ENCODE measurements at regions not wholly inside any gene's neighbourhood (a gene's known extent, or its start where the extent isn't known, plus 50 kb on each side); places are given as distances from the start of the nearest gene placed in this dataset.
"Not testable (repeated sequence)": the region's sequence is repeated elsewhere in the genome, so short reads cannot be mapped to it uniquely, and the experiment has no call there.

DNA sequence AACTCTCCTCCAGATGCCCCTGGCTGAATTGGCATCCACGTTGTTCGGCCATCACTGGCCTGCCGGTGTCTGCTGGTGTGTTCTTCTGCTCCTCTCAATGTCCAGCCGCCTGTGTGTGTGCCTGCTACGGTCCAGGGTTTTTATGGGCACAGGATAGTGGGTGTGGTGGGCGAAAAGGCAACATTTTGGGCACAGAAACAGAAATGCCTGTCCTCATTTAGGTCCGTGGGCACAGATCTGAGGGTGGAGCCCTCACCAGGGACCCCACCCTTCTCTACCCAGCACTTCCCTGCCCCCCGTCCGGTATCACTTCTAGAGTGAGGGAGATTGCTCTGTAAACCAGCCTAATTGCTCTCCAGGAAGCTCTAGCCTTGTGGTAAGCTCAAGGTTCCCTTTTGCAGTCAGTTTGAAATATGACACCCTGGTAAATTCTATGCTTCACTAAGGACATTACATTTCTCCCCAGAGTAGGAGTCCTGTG is 410.1 kb downstream of the MAT2B start:
- Histone ChIP-seq H3K27ac (ENCODE audit: low read depth in 1 of 2, low read length in 2 of 2) (no peak overlapping the region), H3K9me3 (ENCODE audit: control insufficient read depth, low read length) (peaks cover 1% of the 10 kb centered on the region), H3K4me1 (ENCODE audit: control insufficient read depth in 1 of 2, insufficient read depth in 2 of 2, low read length in 2 of 2) (no peaks in the 10 kb centered on the region), H3K4me3 (ENCODE audit: low read length in 2 of 2) (no peak overlapping the region), H3K27me3 (ENCODE audit: control insufficient read depth in 1 of 2, insufficient read depth in 2 of 2, low read length in 1 of 2) (no peaks in the 10 kb centered on the region), H3K36me3 (ENCODE audit: control insufficient read depth in 1 of 2, insufficient read depth in 2 of 2, low read length in 1 of 2) (no peaks in the 10 kb centered on the region)
- intact Hi-C loops (cut with DNase I): no loop called here
- DNase-seq (no peak), ATAC-seq (ENCODE audit: low FRiP score) (peak; percentile 62)
- WGBS, 2 donors: 63 to 68% methylated on average over 9 of the region's 9 CpGs

DNA sequence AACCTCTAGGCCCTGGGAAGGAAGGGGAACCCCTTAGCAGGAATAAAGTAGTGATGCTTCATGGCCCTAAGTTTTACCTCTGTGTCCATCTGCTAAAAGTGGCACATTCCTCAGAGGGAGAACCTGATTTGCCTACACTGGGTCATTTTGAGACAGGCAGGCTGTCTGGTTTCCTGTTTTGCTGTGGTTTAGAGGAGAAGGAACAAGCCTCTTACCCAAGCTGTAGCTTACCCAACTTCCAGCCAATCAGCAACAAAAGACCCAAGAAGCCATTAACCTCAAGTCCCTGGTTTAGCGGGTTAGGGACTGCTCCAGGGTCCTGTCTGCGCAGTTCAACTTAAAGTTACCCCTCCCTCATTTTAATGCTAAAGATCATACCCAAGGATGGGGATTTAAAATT is 411.0 kb downstream of the MAT2B start:
- 91 to 92% methylated on average over 2 of the region's 2 CpGs for WGBS, 2 donors
- intact Hi-C loops (cut with DNase I): no loop called here
- Histone ChIP-seq H3K27me3 (ENCODE audit: control insufficient read depth in 1 of 2, insufficient read depth in 2 of 2, low read length in 1 of 2) (no peaks in the 10 kb centered on the region), H3K9me3 (ENCODE audit: control insufficient read depth, low read length) (peaks cover 2% of the 10 kb centered on the region), H3K4me1 (ENCODE audit: control insufficient read depth in 1 of 2, insufficient read depth in 2 of 2, low read length in 2 of 2) (no peaks in the 10 kb centered on the region), H3K4me3 (ENCODE audit: low read length in 2 of 2) (no peak overlapping the region), H3K36me3 (ENCODE audit: control insufficient read depth in 1 of 2, insufficient read depth in 2 of 2, low read length in 1 of 2) (no peaks in the 10 kb centered on the region), H3K27ac (ENCODE audit: low read depth in 1 of 2, low read length in 2 of 2) (no peak overlapping the region)
- ATAC-seq (ENCODE audit: low FRiP score) (no peak), DNase-seq (no peak)

DNA sequence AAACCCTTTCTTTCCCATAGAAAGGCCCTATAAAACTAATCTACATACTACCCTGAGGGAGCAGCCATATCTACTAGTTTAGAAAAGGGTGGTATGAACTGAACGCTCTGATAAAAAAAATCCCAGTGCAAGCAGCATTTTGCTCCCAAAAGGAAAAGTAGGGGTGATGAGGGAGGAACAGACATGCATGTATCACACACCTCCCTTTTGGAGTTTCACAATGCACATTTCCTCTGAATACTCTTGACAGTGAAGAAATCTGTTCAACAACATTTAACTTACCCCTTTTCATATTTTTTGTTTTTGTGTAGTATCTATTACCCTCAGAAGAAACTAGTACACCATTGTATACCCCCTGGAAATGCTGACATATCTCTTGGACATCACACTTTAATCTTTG is 411.4 kb downstream of the MAT2B start:
- H3K4me1 ChIP-seq (ENCODE audit: control insufficient read depth in 1 of 2, insufficient read depth in 2 of 2, low read length in 2 of 2): no peaks in the 10 kb centered on the region
- H3K36me3 ChIP-seq (ENCODE audit: control insufficient read depth in 1 of 2, insufficient read depth in 2 of 2, low read length in 1 of 2): no peaks in the 10 kb centered on the region
- DNase-seq (no peak), ATAC-seq (ENCODE audit: low FRiP score) (no peak)
- no peak overlapping the region for H3K4me3 ChIP-seq (ENCODE audit: low read length in 2 of 2)
- intact Hi-C loops (cut with DNase I): no loop called here
- H3K27me3 ChIP-seq (ENCODE audit: control insufficient read depth in 1 of 2, insufficient read depth in 2 of 2, low read length in 1 of 2): no peaks in the 10 kb centered on the region
- 73 to 76% methylated on average over 1 of the region's 1 CpG for WGBS, 2 donors
- no peak overlapping the region for H3K27ac ChIP-seq (ENCODE audit: low read depth in 1 of 2, low read length in 2 of 2)
- peaks cover 3% of the 10 kb centered on the region for H3K9me3 ChIP-seq (ENCODE audit: control insufficient read depth, low read length)

DNA sequence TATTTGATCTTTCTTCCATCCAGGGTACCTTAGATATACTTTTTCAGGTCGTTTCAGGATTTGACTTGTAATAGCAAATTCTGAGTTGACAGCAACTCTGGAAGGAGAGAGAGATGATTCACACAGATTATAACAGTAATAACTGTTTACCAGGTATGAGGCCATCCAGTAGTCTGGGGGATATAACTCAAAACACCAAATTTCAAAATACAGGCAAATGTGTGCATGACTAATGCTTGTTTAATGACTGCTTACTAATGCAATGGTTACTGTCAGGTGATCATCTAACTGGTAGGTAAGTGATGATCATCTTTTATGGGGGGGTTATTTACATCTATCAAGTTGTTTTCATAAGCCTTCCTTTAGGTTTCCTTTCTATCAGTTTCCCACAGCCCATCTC is 412.3 kb downstream of the MAT2B start:
- Histone ChIP-seq H3K4me1 (ENCODE audit: control insufficient read depth in 1 of 2, insufficient read depth in 2 of 2, low read length in 2 of 2) (no peaks in the 10 kb centered on the region), H3K36me3 (ENCODE audit: control insufficient read depth in 1 of 2, insufficient read depth in 2 of 2, low read length in 1 of 2) (no peaks in the 10 kb centered on the region), H3K9me3 (ENCODE audit: control insufficient read depth, low read length) (peaks cover 3% of the 10 kb centered on the region), H3K27ac (ENCODE audit: low read depth in 1 of 2, low read length in 2 of 2) (no peak overlapping the region), H3K27me3 (ENCODE audit: control insufficient read depth in 1 of 2, insufficient read depth in 2 of 2, low read length in 1 of 2) (no peaks in the 10 kb centered on the region), H3K4me3 (ENCODE audit: low read length in 2 of 2) (no peak overlapping the region)
- ATAC-seq (ENCODE audit: low FRiP score): no peak
- no peak for DNase-seq
- intact Hi-C loops (cut with DNase I): no loop called here
- WGBS, 2 donors: 32 to 46% methylated on average over 1 of the region's 1 CpG

DNA sequence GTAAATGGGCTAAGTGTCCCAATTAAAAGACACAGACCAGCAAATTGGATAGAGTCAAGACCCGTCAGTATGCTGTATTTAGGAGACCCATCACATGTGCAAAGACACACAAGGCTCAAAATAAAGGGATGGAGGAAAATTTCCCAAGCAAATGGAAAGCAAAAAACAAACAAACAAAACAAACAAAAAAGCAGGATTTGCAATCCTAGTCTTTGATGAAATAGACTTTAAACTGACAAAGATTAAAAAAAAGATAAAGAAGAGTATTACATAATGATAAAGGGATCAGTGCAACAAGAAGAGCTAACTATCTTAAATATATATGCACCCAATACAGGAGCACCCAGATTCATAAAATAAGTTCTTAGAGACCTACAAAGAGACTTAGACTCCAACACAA is 429.6 kb downstream of the MAT2B start:
- intact Hi-C loops (cut with DNase I); H3K27ac ChIP-seq (ENCODE audit: low read depth in 1 of 2, low read length in 2 of 2); H3K9me3 ChIP-seq (ENCODE audit: control insufficient read depth, low read length); H3K4me3 ChIP-seq (ENCODE audit: low read length in 2 of 2); DNase-seq; H3K36me3 ChIP-seq (ENCODE audit: control insufficient read depth in 1 of 2, insufficient read depth in 2 of 2, low read length in 1 of 2); ATAC-seq (ENCODE audit: low FRiP score); H3K4me1 ChIP-seq (ENCODE audit: control insufficient read depth in 1 of 2, insufficient read depth in 2 of 2, low read length in 2 of 2); H3K27me3 ChIP-seq (ENCODE audit: control insufficient read depth in 1 of 2, insufficient read depth in 2 of 2, low read length in 1 of 2): not testable (repeated sequence)
- WGBS, 2 donors: 73 to 80% methylated on average over 1 of the region's 1 CpG

DNA sequence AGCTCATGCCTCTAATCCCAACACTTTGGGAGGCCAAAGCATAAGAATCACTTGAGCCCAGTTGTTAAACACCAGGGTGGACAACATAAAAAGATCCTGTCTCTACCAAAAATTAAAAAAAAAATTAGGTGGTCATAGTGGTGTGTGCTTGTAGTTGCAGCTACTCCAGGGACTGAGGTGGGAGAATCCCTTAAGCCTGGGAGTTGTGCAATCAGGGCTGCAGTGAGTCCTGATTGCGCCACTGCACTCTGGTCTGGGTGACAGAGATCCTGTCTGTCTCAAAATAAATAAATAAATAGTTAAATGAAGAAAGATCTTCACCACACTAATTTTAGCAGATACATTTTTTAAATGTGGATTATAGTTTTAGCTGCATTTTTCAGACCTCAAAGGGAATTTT is 433.2 kb downstream of the MAT2B start:
- intact Hi-C loops (cut with DNase I): no loop called here
- no peaks in the 10 kb centered on the region for H3K27me3 ChIP-seq (ENCODE audit: control insufficient read depth in 1 of 2, insufficient read depth in 2 of 2, low read length in 1 of 2)
- H3K4me1 ChIP-seq (ENCODE audit: control insufficient read depth in 1 of 2, insufficient read depth in 2 of 2, low read length in 2 of 2): no peaks in the 10 kb centered on the region
- H3K36me3 ChIP-seq (ENCODE audit: control insufficient read depth in 1 of 2, insufficient read depth in 2 of 2, low read length in 1 of 2): no peaks in the 10 kb centered on the region
- no peak for DNase-seq
- H3K4me3 ChIP-seq (ENCODE audit: low read length in 2 of 2): no peak overlapping the region
- H3K27ac ChIP-seq (ENCODE audit: low read depth in 1 of 2, low read length in 2 of 2): no peak overlapping the region
- WGBS, 2 donors: 70 to 85% methylated on average over 1 of the region's 1 CpG
- no peaks in the 10 kb centered on the region for H3K9me3 ChIP-seq (ENCODE audit: control insufficient read depth, low read length)
- no peak for ATAC-seq (ENCODE audit: low FRiP score)

DNA sequence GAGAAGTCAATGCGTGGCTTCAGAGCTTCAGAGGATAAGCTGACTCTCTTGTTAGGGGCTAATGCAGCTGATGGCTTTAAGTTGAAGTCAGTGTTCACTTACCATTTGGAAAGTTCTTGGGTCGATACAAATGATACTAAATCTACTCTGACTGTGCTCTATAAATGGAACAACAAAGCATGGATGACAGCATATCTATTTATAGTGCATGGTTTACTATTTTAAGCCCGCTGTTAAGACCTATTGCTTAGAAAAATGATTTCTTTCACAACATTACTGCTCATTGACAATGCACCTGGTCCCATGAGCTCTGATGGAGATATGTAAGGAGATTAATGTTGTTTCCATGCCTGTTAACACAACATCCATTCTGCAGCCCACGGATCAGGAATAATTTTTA is 435.7 kb downstream of the MAT2B start:
- no peaks in the 10 kb centered on the region for H3K9me3 ChIP-seq (ENCODE audit: control insufficient read depth, low read length)
- no peak for ATAC-seq (ENCODE audit: low FRiP score)
- H3K27me3 ChIP-seq (ENCODE audit: control insufficient read depth in 1 of 2, insufficient read depth in 2 of 2, low read length in 1 of 2): no peaks in the 10 kb centered on the region
- intact Hi-C loops (cut with DNase I): no loop called here
- H3K27ac ChIP-seq (ENCODE audit: low read depth in 1 of 2, low read length in 2 of 2): no peak overlapping the region
- no peaks in the 10 kb centered on the region for H3K4me1 ChIP-seq (ENCODE audit: control insufficient read depth in 1 of 2, insufficient read depth in 2 of 2, low read length in 2 of 2)
- 51 to 52% methylated on average over 4 of the region's 4 CpGs for WGBS, 2 donors
- no peak overlapping the region for H3K4me3 ChIP-seq (ENCODE audit: low read length in 2 of 2)
- no peak for DNase-seq
- H3K36me3 ChIP-seq (ENCODE audit: control insufficient read depth in 1 of 2, insufficient read depth in 2 of 2, low read length in 1 of 2): no peaks in the 10 kb centered on the region

DNA sequence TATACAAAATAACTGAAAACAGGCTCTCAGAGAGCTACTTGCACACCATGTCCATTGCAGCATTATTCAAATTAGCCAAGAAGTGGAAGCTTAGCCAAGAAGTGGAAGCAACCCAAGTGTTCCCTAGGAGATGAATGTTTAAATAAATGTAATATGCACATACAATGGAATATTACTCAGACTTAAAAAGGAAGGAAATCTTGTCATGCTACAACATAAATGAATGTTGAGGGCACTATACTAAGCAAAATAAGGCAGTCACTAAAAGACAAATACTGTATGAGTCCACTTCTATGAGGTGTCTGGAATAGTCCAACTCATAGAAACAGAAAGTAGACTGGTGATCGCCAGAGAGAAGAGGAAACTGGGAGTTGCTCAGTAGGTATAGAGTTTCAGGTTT is 438.1 kb downstream of the MAT2B start:
- no peaks in the 10 kb centered on the region for H3K36me3 ChIP-seq (ENCODE audit: control insufficient read depth in 1 of 2, insufficient read depth in 2 of 2, low read length in 1 of 2)
- H3K27ac ChIP-seq (ENCODE audit: low read depth in 1 of 2, low read length in 2 of 2): no peak overlapping the region
- H3K4me3 ChIP-seq (ENCODE audit: low read length in 2 of 2): no peak overlapping the region
- no peaks in the 10 kb centered on the region for H3K27me3 ChIP-seq (ENCODE audit: control insufficient read depth in 1 of 2, insufficient read depth in 2 of 2, low read length in 1 of 2)
- intact Hi-C loops (cut with DNase I): no loop called here
- ATAC-seq (ENCODE audit: low FRiP score): no peak
- no peak for DNase-seq
- no peaks in the 10 kb centered on the region for H3K9me3 ChIP-seq (ENCODE audit: control insufficient read depth, low read length)
- WGBS, 2 donors: 83 to 97% methylated on average over 1 of the region's 1 CpG
- no peaks in the 10 kb centered on the region for H3K4me1 ChIP-seq (ENCODE audit: control insufficient read depth in 1 of 2, insufficient read depth in 2 of 2, low read length in 2 of 2)

DNA sequence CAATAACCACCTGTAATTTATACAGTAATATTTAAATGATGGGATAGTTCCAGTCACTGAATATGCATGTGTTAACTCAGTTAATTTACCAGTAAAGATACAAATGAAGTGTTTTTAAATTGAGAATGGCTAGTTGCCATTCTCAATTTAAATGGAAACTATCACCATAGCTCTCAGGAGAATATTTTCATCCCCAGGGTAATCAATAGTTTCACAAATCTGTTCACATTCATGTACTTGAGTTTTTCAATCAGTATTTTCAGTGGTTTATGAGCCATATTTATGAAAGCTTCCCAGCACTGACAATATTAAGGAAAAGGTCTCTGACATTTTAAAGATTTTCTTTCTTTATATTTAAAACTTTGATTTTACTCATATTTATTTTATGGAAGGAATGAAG is 439.3 kb downstream of the MAT2B start:
- no peak overlapping the region for H3K4me3 ChIP-seq (ENCODE audit: low read length in 2 of 2)
- H3K9me3 ChIP-seq (ENCODE audit: control insufficient read depth, low read length): no peaks in the 10 kb centered on the region
- ATAC-seq (ENCODE audit: low FRiP score) (no peak), DNase-seq (no peak)
- no peaks in the 10 kb centered on the region for H3K27me3 ChIP-seq (ENCODE audit: control insufficient read depth in 1 of 2, insufficient read depth in 2 of 2, low read length in 1 of 2)
- intact Hi-C loops (cut with DNase I): no loop called here
- no peaks in the 10 kb centered on the region for H3K36me3 ChIP-seq (ENCODE audit: control insufficient read depth in 1 of 2, insufficient read depth in 2 of 2, low read length in 1 of 2)
- H3K27ac ChIP-seq (ENCODE audit: low read depth in 1 of 2, low read length in 2 of 2): no peak overlapping the region
- H3K4me1 ChIP-seq (ENCODE audit: control insufficient read depth in 1 of 2, insufficient read depth in 2 of 2, low read length in 2 of 2): no peaks in the 10 kb centered on the region

Measured in aorta (tissue), 5 donors.